COLO668 (cell line): ENCODE measurements at regions not wholly inside any gene's neighbourhood (a gene's known extent, or its start where the extent isn't known, plus 50 kb on each side); places are given as distances from the start of the nearest gene placed in this dataset.

Experiments
- DNase-seq: peaks from one replicate; lab custom pipeline; 2025; ENCODE audit not compliant: unreplicated experiment; lab: John Stamatoyannopoulos, UW

DNA sequence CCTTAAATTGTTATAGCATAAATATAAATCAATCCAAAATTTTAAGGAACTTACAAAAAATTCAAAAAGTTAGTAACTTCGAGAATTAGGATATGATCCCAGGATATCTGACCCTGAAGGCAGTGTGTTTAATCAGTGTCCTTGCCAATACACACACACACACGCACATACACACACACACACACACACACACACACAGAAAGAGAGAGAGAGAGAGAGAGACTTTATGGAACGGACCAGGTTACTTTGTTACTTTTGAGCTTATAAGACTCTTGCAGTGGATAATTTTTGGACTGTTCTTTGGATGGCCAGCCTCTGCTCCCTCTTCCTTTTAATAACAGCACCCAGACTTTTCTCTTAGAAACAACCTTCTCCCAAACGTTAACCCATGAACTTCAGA lies 322.9 kb downstream of the NFIB start:
- no peak for DNase-seq

DNA sequence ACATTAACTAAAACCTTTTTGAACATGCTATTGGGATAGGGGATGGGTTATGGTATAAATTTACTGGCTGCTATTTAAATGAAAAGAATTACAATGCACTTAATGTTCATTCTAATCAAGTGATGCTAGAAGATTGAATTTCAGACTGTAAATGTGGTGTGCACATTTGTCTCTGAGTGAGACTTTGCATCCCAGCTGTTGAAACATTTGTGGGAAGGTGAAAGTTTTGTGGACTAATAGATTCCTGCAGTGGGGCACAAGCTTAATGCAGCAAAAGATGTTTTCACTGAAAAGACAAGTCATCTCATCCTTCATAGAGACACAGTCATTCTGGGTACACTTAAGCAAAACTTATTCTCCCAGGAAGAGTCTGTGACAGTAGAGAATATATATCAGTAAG lies 323.6 kb downstream of the NFIB start:
- no peak for DNase-seq

DNA sequence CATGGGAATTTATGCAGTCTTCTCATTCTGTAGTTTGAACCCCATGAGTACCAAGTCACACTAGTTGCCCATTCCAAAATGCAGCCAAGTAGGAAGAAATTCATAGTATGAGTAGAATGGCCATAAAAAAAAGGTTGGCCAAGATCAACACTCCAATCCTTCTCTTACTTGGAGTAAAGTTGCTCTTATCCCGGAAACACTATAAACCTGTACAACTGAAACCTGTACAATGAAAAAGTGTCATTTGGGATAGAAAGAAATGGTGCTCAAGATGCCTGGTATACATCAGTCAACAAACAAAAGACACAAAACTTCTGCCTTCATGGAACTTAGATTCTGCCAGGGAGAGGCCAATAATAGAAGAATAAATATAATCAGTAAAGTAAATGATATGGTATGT lies 325.0 kb downstream of the NFIB start:
- DNase-seq = no peak

DNA sequence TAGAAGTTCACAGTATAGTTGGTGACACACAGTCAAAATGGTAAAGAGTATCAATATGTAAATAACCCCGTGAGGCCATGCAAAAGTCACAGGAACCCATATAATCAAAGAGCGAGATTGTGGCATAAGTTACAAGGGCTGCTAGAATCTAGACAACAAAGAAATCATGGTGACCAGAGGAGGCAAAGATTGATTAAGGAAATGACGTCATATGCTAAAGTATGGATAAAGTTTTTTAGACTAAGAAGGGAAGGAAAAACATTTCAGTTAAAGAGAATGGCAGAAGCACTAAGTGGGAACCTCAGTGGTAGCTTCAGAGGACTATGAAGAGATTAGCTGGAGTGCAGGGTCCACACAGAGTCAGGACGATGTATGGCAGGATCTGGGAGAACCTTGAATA lies 330.3 kb downstream of the NFIB start:
- no peak for DNase-seq

DNA sequence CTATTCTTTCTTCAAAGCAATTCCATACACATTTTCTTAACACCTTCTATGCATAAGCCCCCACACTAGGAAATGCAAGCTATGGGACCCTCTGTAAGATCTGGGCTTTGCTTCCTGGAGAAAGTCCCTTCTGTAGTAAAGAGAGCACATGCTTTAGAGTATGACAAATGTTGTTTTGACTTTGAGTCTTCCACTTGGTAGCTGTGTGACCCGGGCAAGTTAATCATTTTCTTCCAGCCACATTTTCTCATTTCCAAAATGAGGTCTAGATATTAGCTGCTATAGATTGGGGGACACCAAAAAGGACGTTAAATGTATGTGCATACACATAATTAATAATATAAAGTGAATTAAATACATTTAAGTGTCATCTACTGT lies 334.0 kb downstream of the NFIB start:
- DNase-seq = no peak

DNA sequence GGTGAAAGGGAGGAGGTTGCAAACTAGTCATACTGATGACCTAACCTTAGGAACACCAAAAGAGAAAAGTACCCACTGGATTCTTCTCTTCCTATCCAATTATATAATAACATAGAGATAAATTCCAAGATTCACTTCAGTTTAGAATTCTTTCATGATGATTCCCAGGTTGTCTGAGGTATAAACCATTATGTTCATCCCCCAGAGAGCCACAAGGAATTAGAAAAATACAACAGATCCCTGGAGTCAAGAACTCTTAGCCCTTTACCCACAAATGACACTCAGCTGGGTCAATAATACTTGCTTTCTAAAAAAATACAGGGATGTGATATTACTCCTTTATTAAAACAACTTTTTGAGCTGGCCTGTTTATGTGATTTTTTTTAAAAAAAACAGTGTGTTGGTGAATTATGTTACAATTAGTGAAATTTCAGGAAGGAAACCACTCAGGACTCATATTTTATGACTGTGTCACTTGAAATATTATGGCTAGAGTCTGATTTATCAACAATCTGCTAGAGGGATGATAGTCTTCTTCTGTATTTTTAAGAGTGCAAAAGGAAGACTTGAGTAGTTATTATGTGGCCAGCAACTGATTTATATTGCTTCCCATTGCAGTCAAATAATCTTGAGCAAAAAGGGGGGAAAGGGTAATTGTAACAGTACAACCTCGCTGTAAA lies 338.2 kb downstream of the NFIB start:
- no peak for DNase-seq

DNA sequence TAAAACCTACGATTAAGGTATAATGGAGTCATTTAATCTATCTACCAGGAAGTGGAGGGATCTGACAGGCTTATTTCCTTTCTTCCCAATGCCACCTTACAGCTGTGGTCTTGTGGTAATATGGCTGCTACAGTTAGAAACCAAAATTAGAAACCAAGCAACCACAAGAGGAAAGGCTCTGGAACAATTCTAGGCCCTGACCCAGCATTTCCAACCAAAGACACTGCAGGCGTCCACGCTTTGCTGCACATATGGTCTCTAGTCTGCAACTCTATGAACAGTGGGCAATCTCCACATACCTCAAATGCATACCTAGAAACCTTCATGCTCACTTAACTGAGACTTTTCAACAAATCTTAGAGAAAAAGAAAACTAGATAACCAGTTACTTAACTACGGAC lies 339.1 kb downstream of the NFIB start:
- DNase-seq = no peak

DNA sequence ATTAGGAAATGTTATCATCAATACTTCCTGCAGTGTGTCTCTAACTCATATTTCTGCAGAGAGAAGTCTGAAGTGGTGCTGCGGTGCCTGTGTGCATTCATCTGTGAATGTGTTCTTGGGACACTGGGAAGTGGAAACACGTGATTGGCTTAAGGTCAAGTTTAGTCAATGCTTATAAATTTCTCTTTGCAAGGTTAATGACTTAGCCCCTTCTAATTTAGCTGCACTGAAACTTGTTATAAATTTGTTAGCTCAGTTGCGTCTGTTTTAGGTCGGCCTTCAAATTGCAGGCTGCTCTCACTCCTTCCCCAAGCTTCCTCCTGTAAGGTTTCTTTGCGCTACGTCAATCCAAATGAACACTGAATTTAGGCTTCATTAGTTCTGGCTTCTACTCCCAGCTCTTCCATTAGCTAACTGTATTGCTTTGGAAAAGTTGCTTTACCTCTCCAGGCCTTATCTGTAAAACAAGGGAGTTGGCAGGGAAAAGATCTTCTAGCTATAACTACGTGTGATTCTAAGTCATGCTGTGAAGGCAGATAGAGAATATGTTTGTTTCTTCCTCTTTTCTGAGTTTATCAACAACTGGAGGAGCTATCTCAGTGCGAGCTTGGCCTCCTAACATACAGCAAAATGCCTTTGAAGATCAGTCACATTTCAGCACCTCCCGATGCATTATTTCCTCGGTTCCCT lies 341.8 kb downstream of the NFIB start:
- no peak for DNase-seq

DNA sequence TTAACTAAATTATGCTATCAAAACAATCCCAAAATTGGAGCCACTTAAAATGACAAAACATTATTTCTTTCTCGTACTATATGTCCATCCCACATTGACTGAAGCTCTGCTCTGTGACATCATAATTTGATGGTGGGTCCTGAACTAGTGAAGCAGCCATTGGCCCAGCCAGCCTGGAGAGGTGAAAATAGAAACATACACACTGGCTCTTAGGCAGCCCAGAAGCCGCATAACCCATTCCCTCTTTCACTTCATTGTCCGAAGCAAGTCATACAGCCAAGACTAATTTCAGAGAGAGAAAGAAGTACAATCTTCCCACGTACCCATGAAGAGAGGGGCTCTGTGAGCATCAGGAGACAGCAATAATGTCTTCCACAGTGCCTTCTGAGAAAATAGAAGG lies 342.5 kb downstream of the NFIB start:
- DNase-seq = no peak

DNA sequence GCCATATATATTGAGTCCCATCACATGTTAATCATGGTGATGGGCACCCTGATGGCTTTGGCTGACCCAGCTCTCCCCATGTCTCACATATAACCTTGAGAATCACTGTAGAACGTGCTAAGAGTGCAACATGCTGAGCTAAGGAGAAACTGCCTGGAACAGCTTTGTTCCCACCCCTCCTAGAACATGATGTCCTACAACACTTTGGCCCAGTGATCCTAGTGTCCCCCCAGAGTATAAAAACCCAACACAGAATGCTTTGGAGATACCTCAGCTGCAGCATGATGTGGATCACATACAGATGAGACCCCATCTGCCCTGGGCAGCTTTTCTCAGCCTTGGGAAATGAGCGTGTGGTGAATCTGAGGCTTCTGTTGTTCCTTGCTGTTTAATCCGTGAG lies 343.5 kb downstream of the NFIB start:
- no peak for DNase-seq

DNA sequence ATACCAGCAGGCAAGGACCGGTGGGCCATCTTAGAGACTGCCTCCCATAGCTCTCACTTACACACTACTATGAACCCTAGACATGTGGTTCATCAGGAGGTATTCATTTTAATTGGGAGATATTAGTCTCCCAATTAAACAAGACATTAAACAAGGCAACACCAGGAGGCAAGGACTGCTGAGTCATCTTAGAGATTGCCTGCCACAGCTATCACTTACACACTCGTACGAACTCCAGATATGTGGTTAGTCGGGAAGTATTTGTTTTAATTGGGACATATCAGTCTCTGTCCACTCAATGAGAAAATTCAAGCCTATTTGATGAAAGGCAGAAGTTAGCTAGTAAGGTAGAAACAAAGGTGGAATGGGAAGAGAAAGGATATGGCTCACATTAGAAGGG lies 343.9 kb downstream of the NFIB start:
- DNase-seq = no peak

DNA sequence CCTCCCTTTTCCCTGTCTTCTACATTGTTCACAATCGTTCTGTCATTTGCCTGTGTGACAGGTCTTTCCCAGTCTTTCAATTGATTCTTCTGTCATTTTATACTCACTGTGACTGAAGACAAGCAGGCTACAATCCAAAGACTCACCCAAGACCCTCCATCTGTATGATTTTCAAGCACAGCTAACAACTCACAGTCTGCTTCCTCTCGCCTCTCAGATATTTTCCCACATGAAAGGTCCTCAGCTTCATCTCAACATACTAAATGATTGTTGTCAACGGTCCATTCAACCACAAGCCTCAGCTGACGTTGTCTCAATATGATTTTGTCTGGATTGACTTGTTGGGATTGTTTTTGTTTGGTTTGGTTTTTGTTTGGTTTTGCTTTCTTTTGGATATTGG lies 346.5 kb downstream of the NFIB start:
- no peak for DNase-seq

DNA sequence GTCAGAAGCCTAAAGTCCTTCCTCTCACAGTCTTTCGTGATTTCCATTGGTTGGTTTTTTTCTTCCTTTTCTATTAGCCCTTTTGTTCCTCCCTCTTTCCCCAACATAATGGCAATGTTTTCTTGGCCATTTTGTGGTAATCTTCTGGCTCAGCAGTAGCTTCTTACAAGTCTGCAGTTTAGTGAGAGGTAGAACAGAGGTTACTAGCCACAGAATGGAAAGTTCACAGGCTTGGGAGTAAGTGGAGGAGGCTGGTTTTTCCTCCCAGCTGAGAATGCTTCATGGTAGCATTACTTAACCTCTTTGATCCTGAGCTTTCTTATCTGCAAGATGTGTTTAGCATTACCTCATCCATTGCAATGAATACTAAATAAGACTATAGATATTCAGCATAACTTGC lies 346.9 kb downstream of the NFIB start:
- no peak for DNase-seq

DNA sequence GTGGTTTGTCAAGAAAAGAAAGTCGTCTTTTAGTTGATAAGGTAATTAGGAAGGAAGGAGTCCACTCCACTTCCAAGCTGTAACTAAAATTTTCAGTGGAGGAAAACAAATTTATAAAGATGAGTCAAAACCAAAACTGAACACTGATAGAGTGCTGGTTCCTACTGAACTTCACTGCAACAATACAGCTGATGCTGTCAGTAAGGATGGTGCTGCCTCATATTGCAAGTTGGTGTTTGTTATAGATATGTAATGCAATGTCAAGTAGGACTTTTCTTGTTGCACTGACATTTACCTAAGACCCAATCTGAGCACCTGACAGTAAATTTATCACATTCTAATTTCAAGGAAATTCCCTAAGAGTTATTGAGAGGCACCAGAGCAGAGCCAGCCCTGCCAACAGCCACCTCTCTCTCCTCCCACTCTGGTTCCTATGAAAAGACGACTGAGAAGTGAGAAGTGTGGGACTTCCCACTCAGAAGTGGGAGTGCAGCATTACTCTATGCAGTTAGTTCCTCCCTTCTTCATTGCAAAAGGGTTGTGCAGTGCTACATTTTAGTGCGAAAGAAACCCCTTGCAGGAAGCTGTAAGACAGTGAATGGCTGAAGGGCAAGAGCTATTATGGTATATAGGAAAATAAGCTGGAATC lies 350.8 kb downstream of the NFIB start:
- DNase-seq = no peak

DNA sequence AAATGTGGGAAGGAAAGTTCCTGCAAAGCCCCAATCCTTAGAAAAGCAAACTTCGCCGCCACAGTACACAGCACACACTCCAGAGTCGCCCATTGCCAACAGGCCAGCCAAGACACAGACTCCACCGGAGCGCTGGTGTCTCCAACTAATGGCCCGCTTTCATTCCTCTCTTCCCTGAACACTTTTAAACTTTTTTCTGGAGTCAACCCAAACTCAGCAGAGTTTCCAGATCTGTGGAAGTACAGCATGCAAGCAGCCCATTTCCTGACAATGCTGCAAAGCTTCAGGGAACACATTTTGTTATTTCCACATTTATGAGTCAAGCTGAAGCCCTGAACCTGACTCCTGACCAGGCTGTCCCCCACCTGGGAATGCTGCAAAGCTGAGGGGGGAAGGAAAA lies 351.9 kb downstream of the NFIB start:
- no peak for DNase-seq

DNA sequence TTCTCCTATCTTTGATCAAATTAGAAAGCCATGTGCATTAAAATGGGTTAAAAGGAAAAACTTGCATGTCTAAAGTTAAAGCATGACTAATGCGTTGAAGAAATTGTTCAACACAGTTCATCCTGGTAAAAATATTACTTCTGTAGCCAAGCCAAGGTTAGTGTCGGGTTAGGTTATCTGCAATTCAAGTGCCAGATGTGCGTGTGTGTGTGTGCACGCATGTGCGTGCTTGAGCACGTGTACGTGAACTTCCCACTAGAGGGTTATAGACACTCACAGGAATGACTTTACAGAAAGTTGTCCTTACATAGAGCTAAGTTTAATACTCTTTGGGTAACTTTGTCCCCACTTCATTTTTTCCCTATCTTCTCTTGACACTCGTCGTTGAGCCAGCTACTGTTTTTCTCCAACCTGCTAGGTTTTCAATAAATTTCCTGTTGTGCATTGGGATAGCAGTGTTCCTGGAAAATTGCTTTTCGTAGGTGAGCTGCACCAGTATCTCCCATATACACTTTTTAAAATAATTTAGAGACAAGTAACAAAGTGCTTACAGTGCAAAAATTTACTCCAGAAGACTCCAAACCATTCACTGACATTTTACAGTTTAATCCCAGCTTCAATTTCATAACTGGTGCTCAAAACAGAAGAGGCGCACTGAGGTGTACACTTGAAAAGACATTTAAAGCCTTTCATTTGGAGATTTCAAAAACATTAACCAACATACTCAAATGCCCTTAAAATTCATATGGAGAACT lies 353.8 kb downstream of the NFIB start:
- no peak for DNase-seq

DNA sequence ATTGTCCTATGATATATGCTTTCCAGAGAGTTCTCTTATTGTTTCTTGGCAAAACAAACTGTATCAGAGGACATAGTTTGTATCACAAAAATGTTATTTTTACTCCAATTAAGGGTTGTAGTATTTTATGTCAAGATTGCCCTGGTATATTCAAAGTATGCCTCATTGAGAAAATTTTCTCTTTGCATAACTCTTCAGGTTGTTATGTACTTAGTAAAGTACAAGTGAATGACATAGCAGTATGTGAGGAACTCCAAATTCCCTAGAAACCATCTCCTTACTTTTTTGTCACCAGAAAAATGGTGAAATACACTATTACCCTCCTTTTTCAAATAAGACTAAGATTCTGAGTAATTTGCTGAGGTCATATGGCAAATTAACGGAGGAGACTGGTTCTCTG lies 355.3 kb downstream of the NFIB start:
- no peak for DNase-seq

DNA sequence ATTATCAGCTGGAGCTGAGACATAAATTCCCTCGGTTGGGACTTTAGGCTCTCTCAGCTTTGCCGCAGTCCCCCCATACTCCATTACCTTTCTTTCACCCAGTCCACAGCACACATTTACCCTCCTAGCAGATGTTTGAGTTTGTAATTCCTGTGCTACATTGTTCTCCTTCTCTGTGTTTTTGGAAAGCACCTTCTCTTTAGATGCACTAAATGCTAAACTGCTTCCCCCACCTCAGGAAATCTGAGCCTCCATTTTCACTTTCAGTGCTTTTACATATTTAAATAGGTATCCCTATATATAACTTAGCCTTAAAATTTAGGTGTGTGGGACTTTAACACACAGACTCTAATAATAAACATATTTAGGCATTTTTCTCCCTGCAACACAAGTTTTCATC lies 356.9 kb downstream of the NFIB start:
- no peak for DNase-seq

DNA sequence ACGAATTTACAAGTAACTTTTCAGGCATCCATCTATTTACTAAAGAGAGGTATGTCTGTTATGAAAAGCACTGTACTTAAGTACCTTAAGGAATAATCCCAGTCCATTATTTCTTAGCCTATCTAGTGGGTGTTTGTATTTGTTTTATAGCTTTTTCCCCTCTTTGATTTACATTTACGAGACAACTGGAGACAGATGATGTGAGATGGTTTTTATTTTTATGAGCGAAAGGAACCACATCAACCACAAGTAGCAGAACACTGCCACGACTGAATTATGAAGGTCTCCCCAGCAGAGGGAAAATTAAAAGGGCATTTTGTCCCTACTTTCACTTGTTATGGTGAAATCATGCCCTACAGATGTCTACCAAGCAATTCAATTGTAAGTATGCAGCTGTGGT lies 357.8 kb downstream of the NFIB start:
- DNase-seq = no peak

DNA sequence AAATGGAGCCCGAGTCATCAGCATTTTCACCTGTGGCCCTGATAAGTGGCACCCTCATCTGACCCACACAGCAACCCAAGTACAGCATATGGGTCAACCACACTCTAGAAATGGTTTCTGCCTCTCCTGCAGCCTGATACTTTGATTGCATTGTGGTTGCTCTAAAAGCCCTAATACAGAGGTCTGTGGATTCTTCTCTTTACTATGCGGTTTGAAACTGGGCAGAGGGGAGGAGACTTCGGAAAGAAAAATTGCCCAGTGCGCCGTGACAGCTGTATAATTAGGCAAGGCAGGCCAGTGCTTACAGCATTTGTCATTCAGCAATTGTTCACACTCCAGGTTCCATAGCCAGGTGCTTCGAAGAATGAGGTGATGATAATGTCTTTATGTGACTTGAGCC lies 361.0 kb downstream of the NFIB start:
- peak; percentile 12 for DNase-seq

DNA sequence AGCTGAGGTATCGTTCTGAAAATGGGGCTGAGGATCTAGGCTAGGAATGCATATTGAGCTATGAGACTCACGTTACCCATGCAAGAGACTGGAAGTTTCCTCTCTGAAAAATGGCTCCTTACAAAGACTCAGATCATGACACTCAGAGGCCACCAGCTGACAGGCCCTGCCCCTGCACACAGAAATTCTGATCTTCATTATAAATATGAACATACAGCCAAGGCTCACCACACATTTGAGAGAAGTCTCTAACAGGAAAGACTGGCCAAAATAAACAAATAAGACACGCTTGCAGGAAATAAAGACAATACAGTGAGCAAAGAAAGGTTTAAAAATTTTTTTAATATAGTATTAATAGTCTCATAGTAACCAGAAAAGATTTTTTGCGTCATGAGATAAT lies 365.9 kb downstream of the NFIB start:
- DNase-seq = no peak

DNA sequence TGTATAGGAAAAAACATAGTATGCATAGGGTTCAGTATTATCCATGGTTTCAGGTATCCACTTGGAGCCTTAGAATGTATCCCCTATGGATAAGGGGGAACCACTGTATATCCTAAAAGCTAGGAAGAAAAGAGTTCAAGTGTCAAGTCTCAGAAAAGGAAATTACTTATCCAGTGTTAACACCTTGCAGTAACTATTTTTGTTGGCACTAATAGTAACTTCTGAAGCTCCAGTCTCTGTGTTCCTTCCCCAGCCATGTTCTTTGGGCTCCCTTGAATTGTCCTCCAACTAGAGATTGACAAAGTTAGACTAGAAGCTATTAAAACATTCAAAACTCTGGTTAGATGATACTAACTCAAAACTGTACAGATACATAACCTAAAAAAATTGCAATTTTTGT lies 370.8 kb downstream of the NFIB start:
- DNase-seq = no peak
